ENCODE measurements at regions not wholly inside any gene's neighbourhood (a gene's known extent, or its start where the extent isn't known, plus 50 kb on each side); places are given as distances from the start of the nearest gene placed in this dataset.

GRCh38 chr2:51299370-51299769 lies 267.4 kb upstream of the NRXN1 start:
- Histone ChIP-seq H3K4me3 (no peak overlapping the region), H3K4me1 (no peaks in the 10 kb centered on the region), H3K36me3 (no peaks in the 10 kb centered on the region), H3K27me3 (no peaks in the 10 kb centered on the region), H3K27ac (no peak overlapping the region), H3K9me3 (no peaks in the 10 kb centered on the region)
- in situ Hi-C loops (cut with MboI; ENCODE audit: low pct_ligation_motif_present in 1 of 4, low pct_unique_long_range_greater_than_20kb in 1 of 4, low sequenced_read_pairs in 3 of 4) (no loop called here), intact Hi-C loops (cut with DNase I; ENCODE audit: low total_unique reads) (no loop called here)
- TF ChIP-seq EP300 (IDR thresholded peaks at IDR 0.05; ENCODE audit: low read depth) (no peak), CTCF (IDR thresholded peaks at IDR 0.05) (no peak), POLR2AphosphoS5 (IDR thresholded peaks at IDR 0.05) (no peak), POLR2A (IDR thresholded peaks at IDR 0.05) (no peak)
- DNase-seq: no peak
- 55% methylated on average over 1 of the region's 1 CpG; no CpG with 5 or more reads in 1 of the 2 donors for WGBS, 2 donors (ENCODE audit: low coverage in 1 of 2)

- H3K27me3 ChIP-seq: no peaks in the 10 kb centered on the region
- H3K4me1 ChIP-seq: no peaks in the 10 kb centered on the region
- DNase-seq: no peak
- H3K9me3 ChIP-seq: no peaks in the 10 kb centered on the region
- intact Hi-C loops (cut with DNase I; ENCODE audit: low total_unique reads) (no loop called here), in situ Hi-C loops (cut with MboI; ENCODE audit: low pct_ligation_motif_present in 1 of 4, low pct_unique_long_range_greater_than_20kb in 1 of 4, low sequenced_read_pairs in 3 of 4) (no loop called here)
- TF ChIP-seq POLR2A (IDR thresholded peaks at IDR 0.05) (no peak), POLR2AphosphoS5 (IDR thresholded peaks at IDR 0.05) (no peak), EP300 (IDR thresholded peaks at IDR 0.05; ENCODE audit: low read depth) (no peak), CTCF (IDR thresholded peaks at IDR 0.05) (no peak)
- WGBS, 2 donors (ENCODE audit: low coverage in 1 of 2): 84 to 100% methylated on average over 1 of the region's 1 CpG
- no peak overlapping the region for H3K4me3 ChIP-seq
- H3K36me3 ChIP-seq: no peaks in the 10 kb centered on the region
- H3K27ac ChIP-seq: no peak overlapping the region
Measured at GRCh38 chr2:51297488-51297887, 265.6 kb upstream of the NRXN1 start.

DNA sequence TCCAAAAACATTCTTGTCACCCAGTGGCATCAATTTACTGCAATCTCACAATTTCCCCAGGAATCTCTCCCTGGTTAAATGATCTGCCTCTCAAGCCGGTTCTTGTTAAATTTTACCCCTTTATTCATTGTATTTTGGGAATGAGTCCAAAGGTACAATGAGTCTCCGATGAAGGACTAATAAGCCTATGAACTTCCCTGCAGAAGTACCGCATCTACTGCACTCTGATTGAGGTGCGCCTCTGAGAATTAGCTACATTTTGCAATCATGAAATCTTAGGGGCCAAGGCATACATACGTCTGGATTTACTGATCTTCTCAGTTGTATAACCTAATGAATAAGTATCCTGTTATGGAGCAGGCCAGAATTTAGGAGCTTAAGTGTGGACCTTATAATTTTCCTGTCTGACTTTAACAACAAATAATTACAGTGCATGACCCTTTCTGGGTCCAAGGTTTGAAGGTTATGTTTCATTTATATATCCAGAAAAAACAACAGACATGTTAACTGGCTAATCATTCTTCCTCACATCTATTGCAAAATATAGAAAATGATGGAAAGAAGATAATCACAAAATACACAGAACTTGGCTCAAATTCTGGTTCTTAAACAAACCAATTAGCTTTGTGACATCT lies 261.8 kb upstream of the NRXN1 start:
- H3K4me1 ChIP-seq: no peaks in the 10 kb centered on the region
- no peaks in the 10 kb centered on the region for H3K36me3 ChIP-seq
- no peaks in the 10 kb centered on the region for H3K9me3 ChIP-seq
- H3K27ac ChIP-seq: no peak overlapping the region
- H3K4me3 ChIP-seq: no peak overlapping the region
- no peak for DNase-seq
- intact Hi-C loops (cut with DNase I; ENCODE audit: low total_unique reads) (no loop called here), in situ Hi-C loops (cut with MboI; ENCODE audit: low pct_ligation_motif_present in 1 of 4, low pct_unique_long_range_greater_than_20kb in 1 of 4, low sequenced_read_pairs in 3 of 4) (no loop called here)
- WGBS, 2 donors (ENCODE audit: low coverage in 1 of 2): 67 to 86% methylated on average over 4 to 5 of the region's 5 CpGs
- no peaks in the 10 kb centered on the region for H3K27me3 ChIP-seq
- TF ChIP-seq EP300 (IDR thresholded peaks at IDR 0.05; ENCODE audit: low read depth) (no peak), CTCF (IDR thresholded peaks at IDR 0.05) (no peak), POLR2A (IDR thresholded peaks at IDR 0.05) (no peak), POLR2AphosphoS5 (IDR thresholded peaks at IDR 0.05) (no peak)

DNA sequence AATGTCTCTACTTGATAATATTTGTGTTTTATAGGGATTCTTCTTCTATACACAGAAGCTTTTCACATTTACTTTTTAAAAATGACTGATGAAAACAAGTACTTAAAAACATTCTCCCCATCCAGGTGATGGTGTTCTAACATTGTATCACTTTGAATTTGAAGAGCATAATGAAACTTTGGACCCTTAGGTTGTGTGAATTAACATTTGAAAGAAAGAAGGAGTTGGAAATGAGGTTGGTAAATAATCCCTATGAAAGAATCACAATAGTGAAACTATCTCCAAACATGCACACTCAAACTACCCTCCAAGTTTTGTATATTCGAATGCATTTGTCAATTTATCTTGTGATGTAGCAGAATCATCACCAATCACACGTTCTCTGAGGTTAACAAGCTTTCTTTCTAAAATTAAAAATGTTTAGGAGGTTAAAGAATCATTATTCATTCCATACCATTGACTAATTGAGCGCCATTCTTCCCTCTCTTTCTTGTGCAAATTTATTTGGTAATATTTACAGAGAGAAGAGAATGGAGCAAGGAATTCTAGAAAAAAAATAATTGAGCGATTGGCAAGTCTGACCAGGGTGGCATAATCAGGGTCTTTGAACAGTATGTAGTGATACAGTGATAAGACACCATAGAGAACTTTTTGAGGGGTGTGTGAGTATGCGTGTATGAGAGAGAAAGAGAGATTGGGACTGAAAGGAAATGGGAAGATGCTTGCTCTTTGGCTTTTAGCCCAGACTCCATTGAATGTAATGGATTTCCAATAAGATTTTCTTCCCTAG lies 260.0 kb upstream of the NRXN1 start:
- no peak overlapping the region for H3K4me3 ChIP-seq
- in situ Hi-C loops (cut with MboI; ENCODE audit: low pct_ligation_motif_present in 1 of 4, low pct_unique_long_range_greater_than_20kb in 1 of 4, low sequenced_read_pairs in 3 of 4): no loop called here
- H3K27me3 ChIP-seq: no peaks in the 10 kb centered on the region
- no peak for DNase-seq
- H3K27ac ChIP-seq: no peak overlapping the region
- H3K4me1 ChIP-seq: no peaks in the 10 kb centered on the region
- H3K36me3 ChIP-seq: no peaks in the 10 kb centered on the region
- WGBS, 2 donors (ENCODE audit: low coverage in 1 of 2): 53 to 57% methylated on average over 5 of the region's 5 CpGs
- TF ChIP-seq POLR2AphosphoS5 (IDR thresholded peaks at IDR 0.05) (no peak), CTCF (IDR thresholded peaks at IDR 0.05) (no peak), POLR2A (IDR thresholded peaks at IDR 0.05) (no peak), EP300 (IDR thresholded peaks at IDR 0.05; ENCODE audit: low read depth) (no peak)
- intact Hi-C loops (cut with DNase I; ENCODE audit: low total_unique reads): no loop called here
- H3K9me3 ChIP-seq: no peaks in the 10 kb centered on the region

All from transverse colon (tissue), 4 donors.